PC-9 (cell line): ENCODE measurements at regions not wholly inside any gene's neighbourhood (a gene's known extent, or its start where the extent isn't known, plus 50 kb on each side); places are given as distances from the start of the nearest gene placed in this dataset.

Experiments
- BruUV-seq: library from RNA; stranded (reverse); fragments of 400-500 nt; replicated peaks from 2 replicates; lab custom pipeline; 2021; lab: Mats Ljungman, UMichigan
- CTCF ChIA-PET: fragments of 300-600 bp; sonication (Branson Sonifier 250); formaldehyde crosslinking; loops from one replicate; lab custom pipeline; 2022; ENCODE audit warnings: antibody characterized with exemption; lab: Charles Lee
- POLR2A ChIA-PET: fragments of 300-600 bp; sonication (Branson Sonifier 250); formaldehyde crosslinking; loops from one replicate; lab custom pipeline; 2022; ENCODE audit warnings: antibody characterized with exemption; ENCODE audit not compliant: unreplicated experiment; lab: Charles Lee
- DNase-seq, 2 experiments: peaks; one replicate each; pipeline versions ENCODE4 v3.0.0 to v3.0.0-alpha.2; 2015 to 2022; ENCODE audit warnings: mixed read lengths in 1 of 2
- H2AFZ ChIP-seq: fragments of 200-600 bp; sonication (generic); 2 replicates; pipeline ENCODE4 v1.8.1; 2017; ENCODE audit warnings: antibody characterized with exemption
- H3F3A ChIP-seq: fragments of 200-600 bp; sonication (generic); 2 replicates; pipeline ENCODE4 v1.8.1; 2017; ENCODE audit warnings: antibody characterized with exemption, mild to moderate bottlenecking, low read depth; ENCODE audit not compliant: insufficient read depth
- H3K27ac ChIP-seq: fragments of 200-600 bp; sonication (generic); 2 replicates; pipeline ENCODE4 v1.6.1; 2016; ENCODE audit warnings: mixed run types
- H3K27me3 ChIP-seq: fragments of 200-600 bp; sonication (generic); 2 replicates; pipeline ENCODE4 v1.6.1; 2016; ENCODE audit warnings: low read depth, mixed run types; ENCODE audit not compliant: insufficient read depth
- H3K36me3 ChIP-seq: fragments of 200-600 bp; sonication (generic); 2 replicates; pipeline ENCODE4 v1.6.1; 2016; ENCODE audit warnings: low read depth, mixed run types
- H3K4me1 ChIP-seq: fragments of 200-600 bp; sonication (generic); replicated peaks from 2 replicates; pipeline ENCODE4 v1.6.1; 2016; ENCODE audit warnings: mixed run types; ENCODE audit not compliant: insufficient read depth
- H3K4me2 ChIP-seq: fragments of 200-600 bp; sonication (generic); 2 replicates; pipeline ENCODE4 v1.6.1; 2017; ENCODE audit warnings: mixed run types
- H3K4me3 ChIP-seq: fragments of 200-600 bp; sonication (generic); 2 replicates; pipeline ENCODE4 v1.6.1; 2016; ENCODE audit warnings: mixed run types
- H3K79me2 ChIP-seq: fragments of 200-600 bp; sonication (generic); 2 replicates; pipeline ENCODE4 v1.6.1; 2017; ENCODE audit warnings: low read depth, mixed run types
- H3K9me2 ChIP-seq: fragments of 200-600 bp; sonication (generic); 2 replicates; pipeline ENCODE4 v1.8.1; 2017; ENCODE audit warnings: mild to moderate bottlenecking; ENCODE audit not compliant: insufficient read depth
- H3K9me3 ChIP-seq: fragments of 200-600 bp; sonication (generic); 2 replicates; pipeline ENCODE4 v1.8.1; 2016; ENCODE audit warnings: low read depth; ENCODE audit not compliant: insufficient read depth
- H4K20me1 ChIP-seq: fragments of 200-600 bp; sonication (generic); 2 replicates; pipeline ENCODE4 v1.8.1; 2017; ENCODE audit not compliant: insufficient read depth
- EZH2 ChIP-seq: fragments of 200-600 bp; sonication (generic); IDR thresholded peaks from 2 replicates; pipeline ENCODE4 v1.8.0; 2017; ENCODE audit warnings: antibody characterized with exemption, low read depth
- intact Hi-C: fragments of 100-400 bp; cut with micrococcal nuclease; formaldehyde crosslinking; loops from one replicate; pipeline ENCODE4 v1.10.0; 2022; ENCODE audit not compliant: unreplicated experiment
- TF ChIP-seq, protein P1 (sequence below): fragments of 200-600 bp; sonication (generic); conservative IDR thresholded peaks from 2 replicates; pipeline ENCODE4 v1.6.1; 2017; ENCODE audit warnings: mixed run types, antibody characterized with exemption, mild to moderate bottlenecking, moderate library complexity

DNA sequence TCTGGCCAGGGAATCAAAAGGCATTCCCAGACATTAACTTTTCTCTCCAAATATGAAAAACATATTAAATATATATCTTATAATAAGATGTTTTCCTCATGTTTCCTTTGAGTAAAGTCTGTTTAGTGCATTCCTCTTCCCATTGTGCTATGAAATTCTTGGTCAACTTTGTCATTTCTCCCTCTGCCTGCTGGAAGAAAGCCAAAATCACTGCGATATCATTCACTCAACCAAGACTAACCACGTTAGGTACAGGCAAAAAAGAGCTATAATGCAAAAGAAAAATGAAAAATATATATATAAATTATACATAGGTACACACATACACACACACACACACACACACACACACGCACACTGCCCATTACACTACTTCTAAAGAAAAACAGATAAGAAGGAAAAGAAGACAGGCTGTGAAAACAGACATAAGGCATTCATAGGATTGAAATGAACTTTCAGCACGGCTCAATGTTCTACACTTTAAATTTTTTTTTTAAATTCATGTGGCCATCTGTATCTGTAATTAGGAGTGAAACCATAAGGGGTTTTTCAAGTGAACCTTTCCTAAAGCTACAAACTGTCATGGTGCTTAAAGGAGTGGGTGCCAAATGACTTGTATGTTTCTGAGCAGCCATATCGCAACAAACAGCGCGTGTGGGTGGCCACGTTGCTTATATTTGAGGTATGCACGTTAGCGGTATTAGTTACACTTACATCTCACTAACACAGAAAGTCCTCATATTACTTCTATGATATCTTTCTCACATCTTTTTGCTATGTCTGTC is 71.6 kb upstream of the PSMD7 start:
- DNase-seq, result no peak

DNA sequence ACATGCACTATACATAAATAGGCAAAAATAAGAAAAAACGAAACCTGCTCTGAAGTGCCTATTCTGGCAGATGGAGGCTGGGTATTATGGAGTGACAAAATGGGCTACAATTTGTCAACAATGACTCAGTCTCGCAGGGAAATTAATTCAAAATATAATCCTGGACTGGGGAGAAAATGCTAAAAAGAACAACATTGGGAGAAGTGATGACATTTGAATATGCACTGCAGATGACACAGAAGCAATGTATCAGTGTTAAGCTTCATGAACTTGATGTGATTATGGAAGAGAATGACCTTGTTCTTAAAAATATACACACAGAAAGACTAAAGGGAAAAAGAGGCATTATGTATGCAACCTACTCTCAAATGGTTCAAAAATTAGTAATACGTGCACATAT is 74.8 kb upstream of the PSMD7 start:
- Histone ChIP-seq H3K27me3 (peaks cover 18% of the 10 kb centered on the region), H3K4me2 (no peak overlapping the region), H2AFZ (no peak overlapping the region), H3F3A (no peaks in the 10 kb centered on the region), H3K27ac (no peak overlapping the region), H3K36me3 (no peaks in the 10 kb centered on the region), H3K9me2 (no peaks in the 10 kb centered on the region), H3K4me3 (no peak overlapping the region), H4K20me1 (no peaks in the 10 kb centered on the region), H3K4me1 (no peaks in the 10 kb centered on the region), H3K9me3 (no peaks in the 10 kb centered on the region), H3K79me2 (no peaks in the 10 kb centered on the region)
- ChIA-PET CTCF (no interaction called here), POLR2A (no interaction called here)
- no peak for DNase-seq
- no TSS peak for BruUV-seq
- TF ChIP-seq, protein P1, sequence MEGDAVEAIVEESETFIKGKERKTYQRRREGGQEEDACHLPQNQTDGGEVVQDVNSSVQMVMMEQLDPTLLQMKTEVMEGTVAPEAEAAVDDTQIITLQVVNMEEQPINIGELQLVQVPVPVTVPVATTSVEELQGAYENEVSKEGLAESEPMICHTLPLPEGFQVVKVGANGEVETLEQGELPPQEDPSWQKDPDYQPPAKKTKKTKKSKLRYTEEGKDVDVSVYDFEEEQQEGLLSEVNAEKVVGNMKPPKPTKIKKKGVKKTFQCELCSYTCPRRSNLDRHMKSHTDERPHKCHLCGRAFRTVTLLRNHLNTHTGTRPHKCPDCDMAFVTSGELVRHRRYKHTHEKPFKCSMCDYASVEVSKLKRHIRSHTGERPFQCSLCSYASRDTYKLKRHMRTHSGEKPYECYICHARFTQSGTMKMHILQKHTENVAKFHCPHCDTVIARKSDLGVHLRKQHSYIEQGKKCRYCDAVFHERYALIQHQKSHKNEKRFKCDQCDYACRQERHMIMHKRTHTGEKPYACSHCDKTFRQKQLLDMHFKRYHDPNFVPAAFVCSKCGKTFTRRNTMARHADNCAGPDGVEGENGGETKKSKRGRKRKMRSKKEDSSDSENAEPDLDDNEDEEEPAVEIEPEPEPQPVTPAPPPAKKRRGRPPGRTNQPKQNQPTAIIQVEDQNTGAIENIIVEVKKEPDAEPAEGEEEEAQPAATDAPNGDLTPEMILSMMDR, result no peak
- TF ChIP-seq EZH2, result no peak
- intact Hi-C loops, result no loop called here

More for the DNA sequence above, 71.6 kb upstream of the PSMD7 start:
- no TSS peak for BruUV-seq
- Histone ChIP-seq H3K4me1 (no peaks in the 10 kb centered on the region), H3F3A (no peaks in the 10 kb centered on the region), H2AFZ (no peak overlapping the region), H4K20me1 (no peaks in the 10 kb centered on the region), H3K79me2 (no peaks in the 10 kb centered on the region), H3K9me3 (no peaks in the 10 kb centered on the region), H3K36me3 (no peaks in the 10 kb centered on the region), H3K27me3 (peaks cover 20% of the 10 kb centered on the region), H3K9me2 (no peaks in the 10 kb centered on the region), H3K4me2 (no peak overlapping the region), H3K4me3 (no peak overlapping the region), H3K27ac (no peak overlapping the region)
- intact Hi-C loops, result no loop called here
- POLR2A ChIA-PET, result no interaction called here
- CTCF ChIA-PET, result no interaction called here
- TF ChIP-seq, protein P1, result no peak
- no peak for TF ChIP-seq EZH2

DNA sequence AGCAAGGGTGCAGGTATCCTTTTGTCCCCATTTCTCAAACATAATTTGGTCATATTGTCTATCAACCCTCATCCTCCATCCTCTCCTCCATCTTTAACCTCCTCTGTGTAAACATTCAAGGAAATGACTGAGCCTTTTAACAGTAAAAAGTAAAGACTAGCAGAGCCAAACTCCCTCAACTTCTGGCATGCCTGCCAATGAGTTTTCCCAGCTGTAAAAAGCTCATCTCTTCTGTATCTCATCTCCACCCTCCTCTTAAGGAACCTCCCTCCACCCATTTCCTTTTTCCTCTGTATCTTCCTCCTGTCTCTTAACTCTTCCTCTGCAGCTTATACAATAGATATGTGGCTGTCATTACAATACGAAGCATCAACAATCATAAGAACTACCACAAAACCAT is 76.9 kb upstream of the PSMD7 start:
- no peak overlapping the region for H3K4me3 ChIP-seq
- no TSS peak for BruUV-seq
- H3K79me2 ChIP-seq, result no peaks in the 10 kb centered on the region
- H4K20me1 ChIP-seq, result no peaks in the 10 kb centered on the region
- H3K4me2 ChIP-seq, result no peak overlapping the region
- H3F3A ChIP-seq, result no peaks in the 10 kb centered on the region
- no peak overlapping the region for H3K27ac ChIP-seq
- no peaks in the 10 kb centered on the region for H3K9me3 ChIP-seq
- TF ChIP-seq, protein P1, result no peak
- no peak for TF ChIP-seq EZH2
- DNase-seq, result no peak
- intact Hi-C loops, result no loop called here
- ChIA-PET POLR2A (no interaction called here), CTCF (no interaction called here)
- no peaks in the 10 kb centered on the region for H3K36me3 ChIP-seq
- H3K9me2 ChIP-seq, result no peaks in the 10 kb centered on the region
- H3K27me3 ChIP-seq, result peaks cover 18% of the 10 kb centered on the region
- H3K4me1 ChIP-seq, result no peaks in the 10 kb centered on the region
- H2AFZ ChIP-seq, result no peak overlapping the region
